ENCODE measurements at regions not wholly inside any gene's neighbourhood (a gene's known extent, or its start where the extent isn't known, plus 50 kb on each side); places are given as distances from the start of the nearest gene placed in this dataset.

DNA sequence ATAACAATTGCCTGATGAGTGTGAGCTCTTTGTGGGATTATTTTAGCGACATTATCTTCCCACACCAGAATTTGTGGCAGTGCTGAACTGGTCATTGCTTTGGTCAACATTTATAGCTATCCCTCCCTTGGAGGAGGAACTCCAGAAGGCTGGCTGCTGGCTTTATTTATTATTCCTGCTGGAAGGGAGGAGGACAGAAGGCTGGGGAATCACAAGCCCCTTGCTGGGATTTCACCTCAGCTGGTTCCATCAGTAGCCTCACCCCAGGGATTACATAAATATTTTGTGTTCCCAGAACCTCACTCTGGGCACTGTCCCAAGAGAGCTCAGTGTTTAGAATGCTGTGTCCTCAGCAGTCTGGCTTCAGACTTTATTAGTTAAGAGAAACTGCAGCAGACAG lies 102.8 kb upstream of the C1orf21 start:
- Histone ChIP-seq H2AFZ (replicated peaks; ENCODE audit: low read length, poor library complexity) (no peak overlapping the region), H3K9me1 (ENCODE audit: insufficient read depth, low read length) (peaks cover 4% of the 10 kb centered on the region; the same call in 1 of the 2 replicates), H2BK5ac (ENCODE audit: low read depth, low read length, poor library complexity, severe bottlenecking) (no peak overlapping the region), H3K4me2 (ENCODE audit: low read depth, low read length) (0 out of 2 replicates have a peak overlapping the region, but pooled peaks have one; percentile 10), H4K20me1 (ENCODE audit: insufficient read depth, low read length) (no peaks in the 10 kb centered on the region; the same call in 1 of the 2 replicates), H2BK15ac (ENCODE audit: low read depth, low read length) (no peak overlapping the region), H3K9ac (ENCODE audit: low read depth, low read length) (no peak overlapping the region), H3K4ac (ENCODE audit: low read depth, low read length) (no peak overlapping the region), H2AK9ac (replicated peaks; ENCODE audit: low read depth, low read length, poor library complexity) (no peak overlapping the region), H3K18ac (ENCODE audit: low read depth, low read length) (no peak overlapping the region), H3K27ac (ENCODE audit: insufficient read depth, low read length) (no peak overlapping the region), H3K4me3 (ENCODE audit: insufficient read depth, low read depth, low read length) (no peak overlapping the region), H3K36me3 (ENCODE audit: control insufficient read depth, insufficient read depth, low read length) (no peaks in the 10 kb centered on the region), H4K5ac (ENCODE audit: low read depth, low read length) (no peak overlapping the region), H3K4me1 (ENCODE audit: control insufficient read depth, insufficient read depth, low read length) (peaks cover 8% of the 10 kb centered on the region), H2BK120ac (ENCODE audit: low read depth, low read length) (no peak overlapping the region), H3K56ac (ENCODE audit: extremely low read depth, insufficient read depth, low read length) (no peak overlapping the region), H3K23ac (ENCODE audit: low read depth, low read length) (no peak overlapping the region), H4K8ac (ENCODE audit: low read depth in 2 of 2, low read length in 2 of 2) (no peak overlapping the region), H3K14ac (replicated peaks; ENCODE audit: low read depth, low read length) (no peak overlapping the region), H2BK20ac (ENCODE audit: low read depth, low read length) (no peak overlapping the region), H3K9me3 (ENCODE audit: control insufficient read depth, insufficient read depth, low read length) (no peaks in the 10 kb centered on the region), H2AK5ac (ENCODE audit: low read depth, low read length) (no peak overlapping the region), H4K91ac (ENCODE audit: insufficient read depth, low read depth, low read length) (no peak overlapping the region), H3K79me1 (ENCODE audit: low read depth in 1 of 2, low read length in 2 of 2) (no peaks in the 10 kb centered on the region), H3K27me3 (ENCODE audit: control insufficient read depth, insufficient read depth, low read length) (peaks cover 9% of the 10 kb centered on the region)
- no TSS peak for BruUV-seq (replicated peaks)
- peak; percentile 93 for ATAC-seq (ENCODE audit: low read depth)
- in situ Hi-C loops (cut with MboI; ENCODE audit: low sequenced_read_pairs) (no loop called here), dilution Hi-C loops (cut with HindIII; ENCODE audit: low sequenced_read_pairs, unreplicated experiment) (no loop called here), intact Hi-C loops (cut with micrococcal nuclease) (no loop called here)
- POLR2A ChIA-PET (ENCODE audit: unreplicated experiment): interaction anchor here (0.6 to 0.7 kb wide), 2 partner anchors 14 to 674 kb away, joined by 3 to 4 read pairs; no protein-coding TSS in a partner anchor
- WGBS, 2 experiments (ENCODE audit: extremely low coverage in 2 of 2, insufficient read length in 1 of 2): no CpG with 5 or more reads among the region's 1 CpG
- no peak for TF ChIP-seq SMC3 (IDR thresholded peaks at IDR 0.05; ENCODE audit: low read depth, low read length)
- TF ChIP-seq NFE2L2 (IDR thresholded peaks at IDR 0.05; ENCODE audit: low read depth, low read length): no peak
- TF ChIP-seq FOS (IDR thresholded peaks at IDR 0.05; ENCODE audit: low read depth, low read length): no peak
- TF ChIP-seq MAZ (IDR thresholded peaks at IDR 0.05; ENCODE audit: borderline replicate concordance, low read depth, low read length): no peak
- no peak for TF ChIP-seq RCOR1 (IDR thresholded peaks at IDR 0.05; ENCODE audit: insufficient replicate concordance, low read length)
- TF ChIP-seq MXI1 (IDR thresholded peaks at IDR 0.05; ENCODE audit: borderline replicate concordance, low read depth, low read length): no peak
- DNase-seq: peak; percentile 94
- CTCF ChIA-PET: interaction anchor here (0.9 kb wide), 1 partner anchor 14 kb away, joined by 3 read pairs; no protein-coding TSS in a partner anchor
